ENCODE measurements at regions not wholly inside any gene's neighbourhood (a gene's known extent, or its start where the extent isn't known, plus 50 kb on each side); places are given as distances from the start of the nearest gene placed in this dataset.

- Mint-ChIP-seq H3K27me3 (ENCODE audit: insufficient read depth) (peaks cover 12% of the 10 kb centered on the region), H3K4me3 (no peak overlapping the region), H3K4me1 (ENCODE audit: low read depth) (no peaks in the 10 kb centered on the region), H3K9me3 (no peaks in the 10 kb centered on the region), H3K27ac (no peak overlapping the region), H3K36me3 (ENCODE audit: low read depth) (no peaks in the 10 kb centered on the region)
- TF ChIP-seq CTCF (IDR thresholded peaks at IDR 0.05): no peak
- no peak for DNase-seq
Observed at GRCh38 chr9:32915802-32916201, 85.6 kb downstream of the APTX start.

- H3K4me3 Mint-ChIP-seq: no peak overlapping the region
- no peak overlapping the region for H3K27ac Mint-ChIP-seq
- H3K27me3 Mint-ChIP-seq (ENCODE audit: insufficient read depth): peaks cover 6% of the 10 kb centered on the region
- H3K9me3 Mint-ChIP-seq: no peaks in the 10 kb centered on the region
- no peak for TF ChIP-seq CTCF (IDR thresholded peaks at IDR 0.05)
- H3K36me3 Mint-ChIP-seq (ENCODE audit: low read depth): no peaks in the 10 kb centered on the region
- no peaks in the 10 kb centered on the region for H3K4me1 Mint-ChIP-seq (ENCODE audit: low read depth)
- DNase-seq: no peak
Observed at GRCh38 chr9:32918628-32919027, 82.8 kb downstream of the APTX start.

Data from HFFc6 (cell line).